ENCODE measurements at regions not wholly inside any gene's neighbourhood (a gene's known extent, or its start where the extent isn't known, plus 50 kb on each side); places are given as distances from the start of the nearest gene placed in this dataset.

DNA sequence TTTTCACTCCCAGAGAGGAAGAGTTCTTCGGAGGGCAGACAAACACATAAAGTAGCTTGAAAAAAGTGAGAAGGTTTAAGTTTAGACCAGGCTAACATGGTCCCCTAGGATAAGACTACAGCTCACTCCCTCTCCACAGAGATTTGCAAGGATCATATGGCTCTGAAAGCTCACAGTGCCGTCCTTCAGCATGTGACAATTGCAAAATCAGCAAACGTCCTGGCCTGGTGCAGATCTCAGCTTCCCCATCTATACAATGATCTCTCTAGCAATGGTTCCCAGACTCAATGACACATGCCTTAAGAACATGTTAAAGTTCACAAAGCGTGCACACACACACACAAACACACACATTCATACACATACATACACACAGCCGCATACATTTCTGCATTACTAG, 327.6 kb downstream of the ACTL7B start:
- POLR2A ChIA-PET, result no interaction called here
- CTCF ChIA-PET, result interaction anchor here (1.6 kb wide), 1 partner anchor 26 kb away, joined by 3 read pairs; no protein-coding TSS in a partner anchor

DNA sequence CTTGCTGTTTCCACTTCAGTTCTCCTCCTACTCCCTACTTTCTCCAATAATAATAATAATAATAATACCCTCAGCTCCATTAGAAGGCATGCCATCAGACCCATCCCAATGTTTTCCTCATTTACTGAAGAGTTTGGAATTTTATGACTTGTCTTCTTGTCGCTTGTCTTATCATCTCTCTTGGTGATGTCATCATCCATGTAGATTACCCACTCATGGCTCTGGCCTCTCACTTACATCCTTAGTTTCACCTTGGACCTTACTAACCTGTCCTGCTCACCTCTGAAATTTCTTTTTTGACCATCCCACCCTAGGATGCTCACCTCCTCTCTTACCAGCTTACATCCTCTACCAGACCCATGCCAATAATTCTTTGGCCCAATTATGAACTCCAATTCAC, 329.3 kb downstream of the ACTL7B start:
- CTCF ChIA-PET, result no interaction called here
- POLR2A ChIA-PET, result no interaction called here

DNA sequence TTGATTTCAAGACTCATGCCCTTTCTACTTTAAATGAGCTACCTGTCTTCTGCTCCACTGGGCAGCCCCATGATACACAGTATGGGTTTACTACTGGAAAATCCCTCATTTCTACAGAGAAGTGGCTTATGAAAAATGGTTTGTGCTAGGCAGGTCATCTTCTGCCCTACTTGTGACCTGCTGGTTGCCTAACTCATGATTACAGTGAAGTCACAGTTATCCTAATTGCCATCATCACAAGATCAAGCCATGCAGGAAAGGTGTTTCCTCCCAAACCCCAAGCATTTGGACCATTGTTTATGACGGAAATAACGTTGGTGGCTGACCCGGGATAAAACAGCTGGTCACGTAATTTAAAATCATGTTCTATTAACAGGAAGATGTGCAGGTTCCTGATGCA, 330.6 kb downstream of the ACTL7B start:
- POLR2A ChIA-PET, result no interaction called here

DNA sequence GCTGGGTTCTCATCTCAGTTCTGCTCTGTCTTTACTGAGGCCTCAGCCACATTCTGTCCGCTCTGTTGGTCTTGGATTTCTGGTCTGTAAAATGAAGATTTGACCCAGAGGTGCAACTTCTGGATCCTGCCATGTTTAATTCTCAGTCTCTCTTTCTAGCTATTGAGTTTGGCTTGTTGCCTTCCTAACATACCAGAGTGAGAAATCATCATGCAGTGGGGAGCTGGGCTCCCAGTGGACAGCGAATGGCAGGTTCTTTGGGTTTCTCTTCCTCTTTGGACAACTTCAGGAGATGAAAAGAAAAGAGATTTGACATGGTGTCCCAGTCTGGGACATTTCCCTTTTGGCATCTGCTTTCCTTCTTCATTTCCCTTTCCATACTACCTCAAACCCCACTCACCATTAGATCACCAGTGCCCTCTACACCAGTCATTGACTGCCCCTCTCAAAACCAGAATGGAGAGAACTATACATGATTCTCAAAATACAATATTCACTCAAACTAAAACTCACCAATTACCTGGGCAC, 334.7 kb downstream of the ACTL7B start:
- POLR2A ChIA-PET, result no interaction called here
- CTCF ChIA-PET, result no interaction called here

More for the DNA sequence above, 330.6 kb downstream of the ACTL7B start:
- CTCF ChIA-PET, result no interaction called here

DNA sequence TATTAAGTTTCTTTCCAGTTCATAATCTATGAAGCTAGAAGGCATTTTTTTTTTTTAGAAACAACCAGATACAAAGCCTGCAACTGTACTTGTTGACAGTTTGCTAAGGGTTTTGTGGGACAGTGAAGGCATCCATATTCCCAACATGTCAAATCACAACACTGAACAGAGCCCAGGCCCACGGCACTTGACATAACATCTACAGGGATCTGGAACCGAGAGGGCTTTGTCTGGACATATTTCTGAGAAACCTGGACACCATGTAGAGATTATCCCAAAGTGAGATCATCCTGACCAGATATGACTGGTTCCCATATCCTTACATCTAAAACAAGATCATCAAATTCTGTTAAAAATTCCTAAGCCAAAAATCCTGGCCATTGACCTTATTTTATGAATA, 336.3 kb downstream of the ACTL7B start:
- POLR2A ChIA-PET, result no interaction called here
- CTCF ChIA-PET, result no interaction called here

DNA sequence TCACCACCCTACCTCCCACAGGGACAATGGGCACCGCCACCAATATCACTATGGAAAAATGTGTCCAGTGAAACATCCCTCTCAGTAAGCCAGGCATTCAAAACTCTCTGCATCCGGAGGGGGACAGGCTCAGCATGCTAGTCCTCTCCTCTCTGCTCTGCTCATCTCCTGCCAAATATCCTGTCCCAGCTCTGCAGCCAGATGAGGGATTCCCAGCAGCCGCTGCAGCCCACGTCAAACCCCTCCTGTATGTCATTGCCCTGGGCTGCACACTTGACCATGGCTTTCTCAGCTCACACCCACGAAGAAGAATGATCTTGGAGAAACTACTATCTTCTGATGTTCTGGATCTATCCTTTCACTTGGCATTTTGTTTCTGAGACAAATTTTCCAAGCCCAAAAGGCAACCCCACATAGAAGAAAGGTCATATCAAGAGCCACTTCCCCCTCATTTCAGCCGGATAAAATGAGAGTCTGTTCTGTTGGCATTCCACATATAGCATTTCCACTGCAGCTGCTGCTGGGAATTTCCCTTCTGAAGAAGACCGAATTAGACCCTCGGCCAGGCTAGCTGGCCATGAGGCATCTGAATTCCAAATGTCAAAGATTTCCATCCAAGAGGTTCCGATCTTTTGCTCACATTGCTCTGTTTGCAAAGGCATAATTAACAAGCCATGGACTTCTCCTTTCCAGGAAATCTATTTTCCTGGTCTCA, 338.0 kb downstream of the ACTL7B start:
- ChIA-PET CTCF (no interaction called here), POLR2A (no interaction called here)

DNA sequence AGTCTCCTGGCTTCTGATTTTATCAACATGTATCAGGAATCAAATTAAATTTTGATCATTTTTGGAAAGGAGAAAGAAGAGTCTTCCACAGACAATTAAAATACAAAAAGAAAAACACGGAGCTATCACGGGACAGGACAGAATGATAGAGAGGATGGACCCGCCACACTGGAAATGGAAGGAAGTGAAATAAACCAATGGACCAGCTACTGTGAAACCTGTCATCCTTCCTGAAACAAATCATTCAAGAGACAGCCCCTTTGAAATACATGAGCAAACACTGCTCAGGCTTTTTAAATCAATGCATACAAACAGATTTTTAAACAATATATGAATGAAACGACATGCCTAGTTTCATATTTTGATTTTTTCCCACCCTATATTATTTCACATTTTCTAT, 339.4 kb downstream of the ACTL7B start:
- POLR2A ChIA-PET, result no interaction called here
- CTCF ChIA-PET, result no interaction called here

DNA sequence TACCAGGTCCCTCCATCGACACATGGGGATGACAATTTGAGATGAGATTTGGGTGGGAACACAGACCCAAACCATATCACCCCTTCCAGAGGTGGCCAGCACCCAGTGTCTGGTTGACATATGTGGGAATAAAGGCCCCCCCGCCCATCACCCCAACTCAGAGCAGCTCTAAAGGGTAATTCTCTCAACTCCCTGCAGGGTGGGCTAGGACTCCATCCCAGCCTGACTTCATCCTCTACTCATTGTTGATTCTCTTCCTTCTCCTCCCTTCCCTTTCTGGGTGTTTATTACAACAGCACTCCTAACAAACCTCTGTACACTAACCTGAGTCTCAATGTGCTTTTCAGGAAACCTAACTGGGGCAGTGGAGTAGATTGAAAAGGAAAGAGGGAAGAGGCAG, 339.9 kb downstream of the ACTL7B start:
- CTCF ChIA-PET, result no interaction called here
- POLR2A ChIA-PET, result no interaction called here

DNA sequence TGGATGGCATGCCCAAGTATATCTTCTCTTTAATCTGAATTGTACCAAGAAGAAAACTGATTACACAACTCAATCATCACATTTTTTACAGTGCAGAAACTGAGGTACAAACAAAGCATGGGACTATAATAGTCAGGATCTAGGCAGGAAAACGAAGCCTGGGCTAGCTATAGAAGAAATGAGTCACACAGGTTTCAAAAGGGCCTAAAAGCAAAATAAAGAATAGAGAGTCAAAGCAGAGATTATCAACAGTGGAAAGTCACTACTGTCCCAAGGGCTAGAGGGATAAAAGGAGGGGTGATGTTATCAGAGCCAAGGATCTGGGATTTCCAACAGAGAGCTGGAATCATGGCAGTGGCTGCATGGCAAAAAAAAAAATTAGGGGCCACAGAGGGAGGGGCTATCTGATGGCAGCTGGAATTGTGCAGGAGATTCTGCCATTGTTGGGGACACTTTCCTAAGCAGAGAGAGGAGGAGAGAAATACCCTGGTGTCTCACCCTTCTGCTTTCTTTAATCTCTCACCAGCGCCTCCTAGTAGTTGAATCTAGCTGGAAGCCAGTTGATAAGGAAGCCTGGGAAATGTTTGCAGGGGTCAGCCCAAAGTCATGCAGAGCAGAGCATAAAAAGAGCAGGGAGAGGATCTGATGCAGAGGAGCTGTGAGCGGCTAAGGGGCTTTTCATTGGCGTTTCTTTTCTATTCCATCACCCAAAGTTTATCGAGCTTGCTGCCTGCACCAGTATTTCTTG, 343.2 kb downstream of the ACTL7B start:
- ChIA-PET CTCF (no interaction called here), POLR2A (no interaction called here)

DNA sequence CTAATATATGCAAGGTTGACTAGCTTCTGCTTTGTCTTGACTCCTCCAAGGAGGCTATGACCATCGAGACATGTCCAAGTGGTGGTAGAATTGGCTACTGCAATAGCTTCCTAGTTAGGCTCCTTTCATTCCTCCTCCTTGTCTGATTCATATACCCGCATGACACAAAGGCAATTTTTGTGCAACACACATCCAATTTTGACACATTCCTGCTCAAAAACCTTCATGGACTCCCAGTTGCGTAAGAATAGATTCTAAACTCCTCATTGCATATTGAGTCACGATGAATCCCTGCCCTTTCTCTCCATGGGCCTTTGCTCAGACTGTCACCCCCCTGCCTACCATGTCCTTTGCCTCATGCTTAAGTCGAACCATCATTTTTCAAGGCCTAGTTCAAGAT, 344.5 kb downstream of the ACTL7B start:
- POLR2A ChIA-PET, result no interaction called here
- CTCF ChIA-PET, result no interaction called here

DNA sequence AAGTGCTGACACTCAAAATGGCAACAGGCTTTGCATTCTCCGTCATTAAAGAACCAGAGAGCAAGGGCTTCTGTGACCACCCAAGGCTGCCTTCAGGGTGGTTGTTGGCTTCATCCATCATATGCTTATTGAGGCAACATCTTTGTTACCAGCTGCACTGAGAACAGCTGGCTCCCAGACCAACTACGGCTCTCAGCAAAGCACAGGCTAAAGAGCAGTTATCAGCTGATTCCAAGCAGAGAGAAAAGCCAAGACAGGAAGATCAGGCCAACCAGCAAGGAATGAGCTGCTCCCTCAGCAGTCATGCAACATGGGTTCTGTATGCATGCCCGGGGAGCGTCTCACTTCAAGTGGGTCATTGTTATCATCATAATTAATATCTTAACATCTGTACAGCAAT, 358.9 kb downstream of the ACTL7B start:
- ChIA-PET POLR2A (no interaction called here), CTCF (no interaction called here)

DNA sequence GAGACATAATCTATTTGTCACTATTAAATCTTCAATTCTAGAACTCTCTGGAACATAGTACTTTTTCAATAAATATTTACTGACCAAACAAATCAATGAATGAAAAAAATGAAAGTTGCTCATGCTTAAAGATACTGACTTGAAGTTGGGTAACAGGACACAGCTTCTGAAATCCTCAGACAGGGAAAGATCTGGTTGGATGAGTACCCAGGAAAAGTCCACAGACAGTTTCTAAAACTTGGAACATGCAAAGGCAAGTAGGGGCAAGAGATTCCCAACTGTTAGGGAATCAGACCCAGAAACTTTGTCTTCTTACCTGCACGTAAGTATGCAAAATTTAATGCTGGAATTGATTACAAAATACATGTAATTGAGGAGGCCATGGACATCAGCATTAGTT, 366.2 kb downstream of the ACTL7B start:
- POLR2A ChIA-PET, result no interaction called here

DNA sequence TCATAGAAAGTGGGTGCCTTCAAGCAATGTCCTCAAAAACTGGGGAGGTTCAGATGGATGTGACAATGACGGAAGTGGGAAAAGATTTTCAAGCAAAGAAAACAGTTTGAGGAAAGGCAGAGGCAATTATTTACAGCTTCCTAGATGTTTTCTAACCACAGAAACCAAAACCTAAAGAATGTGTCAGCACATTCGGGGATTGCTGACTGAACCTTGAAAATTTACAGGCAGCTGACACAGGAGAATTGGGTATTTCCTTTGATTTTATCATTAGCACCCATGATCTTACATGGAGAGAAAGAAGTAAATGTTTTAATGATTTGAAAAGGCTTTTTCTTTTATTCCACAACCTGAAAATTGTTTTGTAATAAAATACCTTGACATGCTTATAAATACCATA, 369.0 kb downstream of the ACTL7B start:
- ChIA-PET CTCF (no interaction called here), POLR2A (no interaction called here)

More for the DNA sequence above, 366.2 kb downstream of the ACTL7B start:
- CTCF ChIA-PET, result no interaction called here

DNA sequence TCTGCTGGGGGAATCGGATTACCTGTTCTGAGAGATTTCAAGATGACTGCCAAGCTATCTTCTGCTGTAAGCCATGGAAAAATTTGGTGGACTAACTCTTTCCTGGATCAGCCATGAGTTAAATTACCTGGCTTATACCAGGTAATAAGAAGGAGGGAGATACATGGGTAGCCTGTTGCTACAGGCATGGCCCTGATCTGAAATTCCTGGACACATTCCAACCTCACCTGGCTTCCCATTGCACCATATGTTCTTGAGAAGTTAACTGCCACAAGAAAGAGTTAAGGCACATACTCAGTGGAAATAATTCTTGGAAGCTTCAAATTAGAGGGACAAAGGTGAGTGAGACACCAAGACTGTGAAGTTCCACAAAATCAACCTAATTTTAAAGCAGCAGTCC, 371.3 kb downstream of the ACTL7B start:
- CTCF ChIA-PET, result no interaction called here
- POLR2A ChIA-PET, result no interaction called here

DNA sequence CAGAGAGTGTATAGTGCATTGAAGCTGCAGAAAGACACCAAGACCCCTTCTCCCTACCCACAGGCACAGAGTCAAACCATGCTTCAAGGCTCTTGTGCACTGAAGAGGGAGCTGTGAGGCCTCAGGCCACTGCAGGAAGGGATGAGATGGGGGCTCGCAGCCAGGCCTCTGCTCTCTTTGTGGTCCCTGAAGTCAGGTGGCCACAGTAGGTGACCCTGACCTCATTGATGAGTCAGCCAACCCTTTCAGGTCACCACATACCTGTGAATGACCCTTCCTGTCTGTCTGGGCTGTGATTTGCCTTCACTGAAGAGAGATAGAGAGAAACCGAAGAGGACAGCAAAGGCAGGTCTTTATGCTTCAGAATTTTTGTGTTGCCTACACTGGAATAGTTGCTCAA, 372.1 kb downstream of the ACTL7B start:
- POLR2A ChIA-PET, result no interaction called here
- CTCF ChIA-PET, result no interaction called here

DNA sequence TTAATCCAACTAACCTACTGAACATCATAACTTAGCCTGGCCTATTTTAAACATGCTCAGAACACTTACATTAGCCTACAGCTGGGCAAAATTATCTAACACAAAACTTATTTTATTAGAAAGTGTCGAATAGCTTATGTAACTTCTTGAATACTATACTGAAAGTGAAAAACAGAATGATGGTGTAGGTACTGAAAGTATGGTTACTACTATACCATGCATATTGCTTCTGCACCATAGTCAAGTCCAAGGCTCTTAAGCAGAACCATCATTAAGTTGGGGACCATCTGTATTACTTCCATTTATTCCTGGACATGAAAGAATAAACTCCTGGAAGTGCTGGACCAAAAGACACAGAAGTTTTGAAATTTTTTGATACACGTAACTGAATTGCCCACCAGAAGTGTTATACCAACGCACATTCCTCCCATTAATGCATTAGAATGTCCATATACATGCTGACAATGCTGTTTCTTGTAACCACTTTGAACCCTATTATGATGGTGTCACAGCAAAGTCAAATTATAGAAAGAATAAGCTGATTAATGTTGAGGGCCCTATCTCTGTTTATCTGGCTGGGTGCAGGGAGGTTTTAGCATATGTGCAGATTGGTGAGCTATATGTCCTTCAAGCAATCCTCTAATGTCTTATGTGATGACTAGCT, 375.7 kb downstream of the ACTL7B start:
- POLR2A ChIA-PET, result no interaction called here
- CTCF ChIA-PET, result no interaction called here

DNA sequence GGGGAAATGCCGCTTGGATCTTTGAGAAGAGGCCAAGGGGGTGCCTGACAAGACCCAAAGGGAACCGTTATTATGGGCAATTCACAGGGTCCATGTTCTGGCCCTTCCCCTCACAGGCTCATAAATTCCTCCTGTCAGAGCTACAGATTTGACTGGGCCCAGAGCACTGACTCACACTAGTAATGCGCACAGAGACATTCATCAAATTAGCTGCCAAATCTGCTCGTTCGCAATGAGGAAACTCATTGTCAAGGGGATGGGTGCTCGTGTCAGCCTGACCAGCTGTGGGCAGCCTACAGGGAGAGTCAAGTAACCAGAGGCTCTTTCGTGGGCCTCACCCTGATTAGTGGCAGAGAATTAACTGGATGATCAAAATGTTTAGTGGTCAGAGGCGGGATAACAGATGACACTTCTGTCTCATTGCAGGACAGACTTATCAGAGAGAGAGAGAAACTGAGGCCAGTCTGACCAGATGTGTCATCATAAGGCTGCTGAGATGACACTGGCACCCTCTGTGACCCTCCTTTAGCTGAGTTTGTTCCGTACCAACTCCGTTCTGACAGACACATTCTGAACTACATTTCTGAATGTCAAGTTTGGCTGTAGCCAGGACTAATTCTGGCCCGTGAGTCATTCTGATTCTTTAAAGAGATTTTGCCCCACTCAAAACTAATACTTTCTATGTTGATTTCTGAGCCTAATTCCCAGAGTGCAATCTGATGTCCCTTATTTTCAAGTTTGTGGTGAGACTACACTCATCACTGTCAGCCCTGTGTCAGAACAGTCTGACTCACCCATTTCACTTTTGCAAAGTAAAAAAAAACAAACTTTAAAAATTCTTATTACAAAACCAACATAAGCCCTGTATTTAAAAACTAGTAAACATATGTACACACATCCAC, 377.1 kb downstream of the ACTL7B start:
- POLR2A ChIA-PET, result no interaction called here
- CTCF ChIA-PET, result no interaction called here

DNA sequence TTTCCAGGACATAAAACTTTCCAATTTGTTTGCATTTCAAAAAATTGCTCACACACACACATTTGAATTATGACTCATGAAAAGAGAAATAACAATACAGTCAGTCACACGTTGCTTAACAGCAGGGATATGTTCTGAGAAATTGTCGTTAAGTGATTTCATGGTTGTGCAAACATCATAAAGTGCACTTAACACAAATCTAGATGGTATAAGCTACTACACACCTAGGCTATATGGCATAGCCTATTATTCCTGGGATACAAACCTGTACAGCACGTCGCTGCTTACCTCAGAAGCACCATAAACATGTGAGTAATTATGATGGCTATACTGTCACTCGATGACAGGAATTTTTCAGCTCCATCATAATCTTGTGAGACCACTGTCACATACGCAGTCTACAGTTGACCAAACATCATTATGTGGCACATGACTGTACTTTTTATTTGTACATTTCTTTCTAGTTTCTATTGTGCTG, 378.2 kb downstream of the ACTL7B start:
- POLR2A ChIA-PET, result no interaction called here
- CTCF ChIA-PET, result no interaction called here

DNA sequence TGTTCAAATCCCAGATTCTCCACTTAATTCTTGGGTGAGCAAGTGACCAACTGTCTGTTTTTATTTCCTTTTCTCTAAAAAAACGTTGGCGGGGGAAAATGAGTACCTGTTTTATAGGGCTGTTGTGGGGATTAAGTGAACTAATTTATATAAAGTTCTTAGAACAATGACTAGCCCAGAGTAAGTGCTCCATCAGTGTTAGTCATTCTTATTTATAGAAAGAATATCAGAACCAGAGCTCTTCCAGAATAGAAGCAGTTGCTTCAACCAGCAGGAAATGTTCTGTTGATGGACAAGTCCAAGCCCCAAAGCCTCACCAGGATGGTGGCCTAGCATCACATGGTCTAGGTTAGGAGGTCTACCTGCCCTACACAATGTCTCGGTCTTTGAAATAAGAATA, 379.2 kb downstream of the ACTL7B start:
- ChIA-PET CTCF (no interaction called here), POLR2A (no interaction called here)

DNA sequence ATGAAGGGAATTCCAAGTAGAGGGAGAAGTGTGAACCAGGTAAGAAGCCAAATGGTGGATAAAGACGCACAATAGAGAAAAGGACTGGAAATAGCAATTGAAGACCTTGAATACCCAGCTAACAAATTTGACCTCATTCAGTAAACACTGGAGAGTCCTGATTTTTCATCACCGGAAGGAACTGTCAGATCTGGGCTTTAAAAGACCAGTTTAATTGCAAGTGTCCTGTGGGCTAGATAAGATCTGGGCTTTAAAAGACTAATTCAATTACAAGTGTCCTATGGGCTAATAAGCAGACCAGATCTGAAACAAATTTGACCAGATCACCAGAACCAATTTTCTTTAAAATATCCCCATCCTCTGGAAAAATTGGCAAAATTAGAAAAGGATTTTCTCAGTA, 380.0 kb downstream of the ACTL7B start:
- ChIA-PET POLR2A (no interaction called here), CTCF (no interaction called here)

Data from activated CD8-positive, alpha-beta memory T cell treated with anti-CD3 and anti-CD28 coated beads for 36 hours (primary cell).